ENCODE measurements at regions not wholly inside any gene's neighbourhood (a gene's known extent, or its start where the extent isn't known, plus 50 kb on each side); places are given as distances from the start of the nearest gene placed in this dataset.

GRCh38 chr14:44170101-44170500 is 337.0 kb downstream of the FSCB start:
- H2AK5ac ChIP-seq (ENCODE audit: low read depth, low read length): no peak overlapping the region
- no peak overlapping the region for H3K56ac ChIP-seq (ENCODE audit: extremely low read depth, insufficient read depth, low read length)
- H3K4me3 ChIP-seq (ENCODE audit: insufficient read depth, low read depth, low read length): no peak overlapping the region
- H3K4me1 ChIP-seq (ENCODE audit: control insufficient read depth, insufficient read depth, low read length): no peaks in the 10 kb centered on the region
- POLR2A ChIA-PET (ENCODE audit: unreplicated experiment): no interaction called here
- in situ Hi-C loops (cut with MboI; ENCODE audit: low sequenced_read_pairs): no loop called here
- no peak overlapping the region for H3K18ac ChIP-seq (ENCODE audit: low read depth, low read length)
- no peak overlapping the region for H4K5ac ChIP-seq (ENCODE audit: low read depth, low read length)
- H2BK5ac ChIP-seq (ENCODE audit: low read depth, low read length, poor library complexity, severe bottlenecking): no peak overlapping the region
- H4K91ac ChIP-seq (ENCODE audit: insufficient read depth, low read depth, low read length): no peak overlapping the region
- H4K8ac ChIP-seq (ENCODE audit: low read depth in 2 of 2, low read length in 2 of 2): no peak overlapping the region
- no peaks in the 10 kb centered on the region for H3K36me3 ChIP-seq (ENCODE audit: control insufficient read depth, insufficient read depth, low read length)
- H3K27ac ChIP-seq (ENCODE audit: insufficient read depth, low read length): no peak overlapping the region
- no peak overlapping the region for H2BK15ac ChIP-seq (ENCODE audit: low read depth, low read length)
- no TSS peak for BruUV-seq (replicated peaks)
- H3K79me1 ChIP-seq (ENCODE audit: low read depth in 1 of 2, low read length in 2 of 2): no peaks in the 10 kb centered on the region
- no peak overlapping the region for H2AK9ac ChIP-seq (replicated peaks; ENCODE audit: low read depth, low read length, poor library complexity)
- no peak overlapping the region for H3K23ac ChIP-seq (ENCODE audit: low read depth, low read length)
- DNase-seq (no peak), ATAC-seq (ENCODE audit: low read depth) (no peak)
- no peaks in the 10 kb centered on the region for H3K27me3 ChIP-seq (ENCODE audit: control insufficient read depth, insufficient read depth, low read length)
- H3K4me2 ChIP-seq (ENCODE audit: low read depth, low read length): no peak overlapping the region
- dilution Hi-C loops (cut with HindIII; ENCODE audit: low sequenced_read_pairs, unreplicated experiment): no loop called here
- CTCF ChIA-PET: no interaction called here
- no peak overlapping the region for H2BK120ac ChIP-seq (ENCODE audit: low read depth, low read length)
- no peak overlapping the region for H3K9ac ChIP-seq (ENCODE audit: low read depth, low read length)
- no peak overlapping the region for H3K14ac ChIP-seq (replicated peaks; ENCODE audit: low read depth, low read length)
- no peak for TF ChIP-seq CTCF (conservative IDR thresholded peaks at IDR 0.05; ENCODE audit: low read depth, low read length)
- H3K9me3 ChIP-seq (ENCODE audit: control insufficient read depth, insufficient read depth, low read length): peaks cover 2% of the 10 kb centered on the region; the same call in 1 of the 2 replicates
- H3K4ac ChIP-seq (ENCODE audit: low read depth, low read length): no peak overlapping the region
- no peak overlapping the region for H2AFZ ChIP-seq (replicated peaks; ENCODE audit: low read length, poor library complexity)
- intact Hi-C loops (cut with micrococcal nuclease): no loop called here
- H2BK20ac ChIP-seq (ENCODE audit: low read depth, low read length): no peak overlapping the region
- no CpG with 5 or more reads among the region's 6 CpGs for WGBS, 2 experiments (ENCODE audit: extremely low coverage in 2 of 2, insufficient read length in 1 of 2)
- H4K20me1 ChIP-seq (ENCODE audit: insufficient read depth, low read length): no peaks in the 10 kb centered on the region
- no peaks in the 10 kb centered on the region for H3K9me1 ChIP-seq (ENCODE audit: insufficient read depth, low read length)
